Trophoblast cell (in vitro differentiated cells and primary cell): ENCODE measurements at regions not wholly inside any gene's neighbourhood (a gene's known extent, or its start where the extent isn't known, plus 50 kb on each side); places are given as distances from the start of the nearest gene placed in this dataset.

ENCODE experiments used
- DNase-seq, 2 donors: peaks; one replicate each; pipeline ENCODE4 v3.0.0-alpha.2; 2016
- H2AFZ ChIP-seq: 2 replicates; pipeline ENCODE4 v1.6.1; 2013; ENCODE audit warnings: low read length, moderate library complexity, mild to moderate bottlenecking; ENCODE audit not compliant: insufficient read depth, poor library complexity
- H2AK5ac ChIP-seq: 2 replicates; pipeline ENCODE4 v1.6.1; 2013; ENCODE audit warnings: mild to moderate bottlenecking, low read length
- H2BK120ac ChIP-seq: 2 replicates; pipeline ENCODE4 v1.6.1; 2013; ENCODE audit warnings: low read length, mild to moderate bottlenecking, moderate library complexity; ENCODE audit not compliant: insufficient read depth, poor library complexity
- H2BK12ac ChIP-seq: 2 replicates; pipeline ENCODE4 v1.6.1; 2013; ENCODE audit warnings: mild to moderate bottlenecking, low read length, moderate library complexity
- H2BK5ac ChIP-seq: 2 replicates; pipeline ENCODE4 v1.6.1; 2013; ENCODE audit warnings: low read length, low read depth, moderate library complexity, mild to moderate bottlenecking; ENCODE audit not compliant: poor library complexity
- H3K14ac ChIP-seq: 2 replicates; pipeline ENCODE4 v1.6.1; 2013; ENCODE audit warnings: mild to moderate bottlenecking, low read length
- H3K18ac ChIP-seq: 2 replicates; pipeline ENCODE4 v1.6.1; 2013; ENCODE audit warnings: mild to moderate bottlenecking, low read length
- H3K23ac ChIP-seq: 2 replicates; pipeline ENCODE4 v1.6.1; 2013; ENCODE audit warnings: low read length
- H3K27ac ChIP-seq: 2 replicates; pipeline ENCODE4 v1.5.1; 2013; ENCODE audit warnings: low read depth, mild to moderate bottlenecking, inconsistent platforms, low read length, moderate library complexity
- H3K27me3 ChIP-seq: 2 replicates; pipeline ENCODE4 v1.6.1; 2013; ENCODE audit warnings: inconsistent platforms, mild to moderate bottlenecking, low read length, moderate library complexity; ENCODE audit not compliant: insufficient read depth
- H3K36me3 ChIP-seq, 2 experiments: 1 replicate in 1 of 2; 2 replicates in 1 of 2; pipeline ENCODE4 v1.6.1; 2013; ENCODE audit warnings: low read length in 2 of 2, mild to moderate bottlenecking in 2 of 2, moderate library complexity in 1 of 2; ENCODE audit not compliant: insufficient read depth in 2 of 2, control insufficient read depth in 1 of 2
- H3K4ac ChIP-seq: 2 replicates; pipeline ENCODE4 v1.6.1; 2013; ENCODE audit warnings: low read depth, mild to moderate bottlenecking, low read length, moderate library complexity
- H3K4me1 ChIP-seq, 2 experiments: 1 replicate in 1 of 2; 2 replicates in 1 of 2; pipeline ENCODE4 v1.6.1; 2013; ENCODE audit warnings: low read length in 2 of 2, mild to moderate bottlenecking in 2 of 2, moderate library complexity in 1 of 2; ENCODE audit not compliant: insufficient read depth in 2 of 2, control insufficient read depth in 1 of 2
- H3K4me2 ChIP-seq: 2 replicates; pipeline ENCODE4 v1.6.1; 2013; ENCODE audit warnings: inconsistent platforms, mild to moderate bottlenecking, low read length, moderate library complexity
- H3K4me3 ChIP-seq: 2 replicates; pipeline ENCODE4 v1.5.1; 2013; ENCODE audit warnings: mild to moderate bottlenecking, low read depth, low read length, inconsistent platforms
- H3K79me1 ChIP-seq: one replicate; pipeline ENCODE4 v1.6.1; 2013; ENCODE audit warnings: low read length
- H3K79me2 ChIP-seq: 2 replicates; pipeline ENCODE4 v1.6.1; 2013; ENCODE audit warnings: low read length, mild to moderate bottlenecking; ENCODE audit not compliant: control insufficient read depth, insufficient read depth, poor library complexity
- H3K9ac ChIP-seq: 2 replicates; pipeline ENCODE4 v1.6.1; 2013; ENCODE audit warnings: mild to moderate bottlenecking, low read length
- H3K9me3 ChIP-seq: 2 replicates; pipeline ENCODE4 v1.6.1; 2013; ENCODE audit warnings: low read depth, mild to moderate bottlenecking, control low read depth, inconsistent platforms, low read length; ENCODE audit not compliant: insufficient read depth
- H4K12ac ChIP-seq: 2 replicates; pipeline ENCODE4 v1.6.1; 2013; ENCODE audit warnings: low read depth, mild to moderate bottlenecking, low read length, moderate library complexity
- H4K8ac ChIP-seq: 2 replicates; pipeline ENCODE4 v1.6.1; 2013; ENCODE audit warnings: low read depth, mild to moderate bottlenecking, low read length, moderate library complexity
- H4K91ac ChIP-seq: one replicate; pipeline ENCODE4 v1.6.1; 2013; ENCODE audit warnings: low read depth, mild to moderate bottlenecking, low read length, moderate library complexity
- WGBS: extraction: QIAGEN DNeasy Blood & Tissue Kit; methylation state at CpG from one replicate; pipeline ENCODE4 v1.1.7; 2013; ENCODE audit warnings: missing lambda C conversion rate; ENCODE audit not compliant: insufficient read length, insufficient coverage; ENCODE audit errors: extremely low coverage; 5-methylcytosine and 5-hydroxymethylcytosine counted together

DNA sequence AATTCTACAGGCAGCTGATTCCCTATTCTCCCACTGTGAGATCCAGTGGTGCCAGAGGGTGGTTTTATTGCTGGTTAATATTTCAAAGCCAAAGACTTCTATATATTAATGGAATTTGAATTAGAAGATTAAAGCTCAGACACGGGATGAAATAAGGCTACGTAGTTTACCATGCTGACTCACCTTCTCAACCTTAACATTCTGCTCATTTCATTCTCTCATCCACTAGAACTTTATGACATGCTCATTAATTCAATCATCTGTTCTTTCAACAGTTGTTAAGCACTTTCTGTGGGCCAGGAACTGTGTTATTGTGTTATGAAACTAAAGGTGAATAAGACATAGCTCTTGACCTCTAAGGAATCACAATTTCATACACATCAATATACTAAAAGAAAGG, 456.9 kb upstream of the MAP3K7 start:
- Histone ChIP-seq H3K18ac (no peak overlapping the region), H4K91ac (no peak overlapping the region), H3K27me3 (no peaks in the 10 kb centered on the region), H3K9ac (no peak overlapping the region), H3K4ac (no peak overlapping the region), H4K8ac (no peak overlapping the region), H4K12ac (no peak overlapping the region), H3K36me3 (no peaks in the 10 kb centered on the region), H3K9me3 (no peaks in the 10 kb centered on the region), H3K4me2 (no peak overlapping the region), H2AK5ac (no peak overlapping the region), H3K4me3 (no peak overlapping the region), H3K4me1 (no peaks in the 10 kb centered on the region), H3K27ac (no peak overlapping the region), H2BK12ac (no peak overlapping the region), H2BK5ac (no peak overlapping the region), H2AFZ (no peak overlapping the region), H3K23ac (no peak overlapping the region), H3K79me2 (no peaks in the 10 kb centered on the region), H3K79me1 (no peaks in the 10 kb centered on the region), H2BK120ac (no peak overlapping the region), H3K14ac (no peak overlapping the region)
- WGBS = no CpG with 5 or more reads among the region's 2 CpGs
- DNase-seq = no peak

DNA sequence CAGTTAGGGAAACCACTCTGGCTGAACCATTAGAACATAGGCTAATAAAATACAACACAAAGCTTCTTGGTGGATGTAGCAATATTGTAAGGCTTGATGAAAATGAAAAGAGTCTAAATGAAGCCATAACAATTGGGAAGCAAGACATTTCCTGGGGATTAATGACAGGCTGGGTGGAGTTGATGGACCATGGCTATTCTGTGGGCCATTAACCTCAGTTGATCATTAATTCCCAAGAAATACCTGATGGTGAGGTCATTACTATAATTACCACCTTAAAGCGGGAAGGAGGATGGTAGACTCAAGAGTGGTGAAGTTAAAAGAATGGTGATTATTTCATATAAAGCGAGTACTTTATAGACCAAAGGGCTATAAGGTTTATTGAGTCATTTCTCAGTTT, 455.8 kb upstream of the MAP3K7 start:
- no peak overlapping the region for H4K91ac ChIP-seq
- H2BK120ac ChIP-seq = no peak overlapping the region
- no peak for DNase-seq
- no peak overlapping the region for H3K14ac ChIP-seq
- H2AK5ac ChIP-seq = no peak overlapping the region
- no peaks in the 10 kb centered on the region for H3K27me3 ChIP-seq
- no peak overlapping the region for H3K9ac ChIP-seq
- H2BK5ac ChIP-seq = no peak overlapping the region
- no peak overlapping the region for H4K8ac ChIP-seq
- no peak overlapping the region for H2AFZ ChIP-seq
- H3K36me3 ChIP-seq = no peaks in the 10 kb centered on the region
- no peaks in the 10 kb centered on the region for H3K79me1 ChIP-seq
- H3K23ac ChIP-seq = no peak overlapping the region
- H3K9me3 ChIP-seq = no peaks in the 10 kb centered on the region
- no peaks in the 10 kb centered on the region for H3K4me1 ChIP-seq
- no CpG with 5 or more reads among the region's 2 CpGs for WGBS
- H3K27ac ChIP-seq = no peak overlapping the region
- H3K4me2 ChIP-seq = no peak overlapping the region
- no peak overlapping the region for H4K12ac ChIP-seq
- H3K4ac ChIP-seq = no peak overlapping the region
- H3K18ac ChIP-seq = no peak overlapping the region
- H2BK12ac ChIP-seq = no peak overlapping the region
- H3K79me2 ChIP-seq = no peaks in the 10 kb centered on the region
- H3K4me3 ChIP-seq = no peak overlapping the region

DNA sequence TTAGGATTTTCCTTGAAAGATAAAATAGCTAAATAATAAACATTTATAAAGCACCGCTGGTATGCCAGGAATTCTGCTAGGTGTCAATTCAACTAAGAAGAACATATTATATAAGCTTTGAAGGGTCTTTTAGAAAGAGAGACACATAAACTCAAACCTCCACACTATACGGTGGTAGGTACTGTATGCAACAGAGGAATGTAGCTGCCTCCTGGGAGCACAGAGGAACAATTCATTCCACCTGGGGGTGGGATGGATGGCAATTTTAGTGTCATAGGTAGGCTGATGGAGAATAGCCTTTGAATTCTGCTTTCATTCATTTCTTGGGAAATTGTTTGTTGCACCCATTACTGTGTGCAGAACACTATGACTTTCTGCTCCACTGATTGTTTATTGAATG, 447.1 kb upstream of the MAP3K7 start:
- no CpG with 5 or more reads among the region's 2 CpGs for WGBS
- no peak overlapping the region for H3K18ac ChIP-seq
- H3K4me1 ChIP-seq = peaks cover 0 to 2% of the 10 kb centered on the region in 2 experiments
- no peak overlapping the region for H4K8ac ChIP-seq
- no peak overlapping the region for H2BK5ac ChIP-seq
- no peak overlapping the region for H3K23ac ChIP-seq
- no peak overlapping the region for H3K4ac ChIP-seq
- H4K91ac ChIP-seq = no peak overlapping the region
- no peak overlapping the region for H4K12ac ChIP-seq
- H3K79me2 ChIP-seq = no peaks in the 10 kb centered on the region
- H3K14ac ChIP-seq = no peak overlapping the region
- H2AFZ ChIP-seq = no peak overlapping the region
- no peaks in the 10 kb centered on the region for H3K79me1 ChIP-seq
- H3K9me3 ChIP-seq = no peaks in the 10 kb centered on the region
- H2BK12ac ChIP-seq = no peak overlapping the region
- no peak overlapping the region for H3K27ac ChIP-seq
- no peak for DNase-seq
- H3K4me3 ChIP-seq = no peak overlapping the region
- no peak overlapping the region for H2AK5ac ChIP-seq
- no peaks in the 10 kb centered on the region for H3K27me3 ChIP-seq
- H2BK120ac ChIP-seq = no peak overlapping the region
- H3K9ac ChIP-seq = no peak overlapping the region
- no peak overlapping the region for H3K4me2 ChIP-seq
- H3K36me3 ChIP-seq = no peaks in the 10 kb centered on the region

DNA sequence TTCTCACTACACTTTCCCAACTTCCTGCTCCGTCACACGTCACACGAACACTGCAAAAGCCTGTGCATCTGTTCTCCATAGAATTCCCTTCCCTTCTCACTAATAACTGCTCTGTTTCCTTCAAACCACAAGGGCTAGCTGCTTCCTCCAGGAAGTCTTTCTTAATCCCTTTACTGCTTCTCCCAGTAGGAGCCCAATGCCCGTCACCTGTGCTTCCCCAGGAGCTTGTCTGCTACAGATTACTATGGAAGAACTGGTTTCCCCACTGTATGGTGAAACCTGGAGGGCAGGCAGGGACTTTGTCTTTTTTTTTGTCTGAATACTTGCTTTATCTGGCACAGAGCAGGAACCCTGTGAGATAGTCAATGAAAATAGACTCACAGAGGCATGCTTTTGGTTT, 444.7 kb upstream of the MAP3K7 start:
- H3K79me2 ChIP-seq = no peaks in the 10 kb centered on the region
- no peak overlapping the region for H2AK5ac ChIP-seq
- H3K4ac ChIP-seq = no peak overlapping the region
- H3K14ac ChIP-seq = no peak overlapping the region
- no peak overlapping the region for H3K23ac ChIP-seq
- H3K4me1 ChIP-seq = peaks cover 0 to 2% of the 10 kb centered on the region in 2 experiments
- no peaks in the 10 kb centered on the region for H3K79me1 ChIP-seq
- H2AFZ ChIP-seq = no peak overlapping the region
- H3K18ac ChIP-seq = no peak overlapping the region
- H3K4me2 ChIP-seq = no peak overlapping the region
- H4K8ac ChIP-seq = no peak overlapping the region
- no peak overlapping the region for H3K27ac ChIP-seq
- H2BK120ac ChIP-seq = no peak overlapping the region
- no CpG with 5 or more reads among the region's 4 CpGs for WGBS
- H3K4me3 ChIP-seq = no peak overlapping the region
- H3K9me3 ChIP-seq = no peaks in the 10 kb centered on the region
- H4K91ac ChIP-seq = no peak overlapping the region
- no peak overlapping the region for H2BK5ac ChIP-seq
- no peaks in the 10 kb centered on the region for H3K36me3 ChIP-seq
- peak; percentile 64 to 79 for DNase-seq
- H3K9ac ChIP-seq = no peak overlapping the region
- H3K27me3 ChIP-seq = no peaks in the 10 kb centered on the region
- H2BK12ac ChIP-seq = no peak overlapping the region
- H4K12ac ChIP-seq = no peak overlapping the region
